DOHH2 (cell line): ENCODE measurements at regions not wholly inside any gene's neighbourhood (a gene's known extent, or its start where the extent isn't known, plus 50 kb on each side); places are given as distances from the start of the nearest gene placed in this dataset.

ENCODE experiments used
- H3F3A ChIP-seq: fragments of 200-600 bp; sonication (generic), shearing (Covaris generic); 2 replicates; pipeline ENCODE4 v1.6.0; 2016; ENCODE audit warnings: antibody characterized with exemption, mild to moderate bottlenecking; ENCODE audit not compliant: control insufficient read depth, insufficient read depth
- H3K27ac ChIP-seq: fragments of 200-600 bp; sonication (generic); 2 replicates; pipeline ENCODE4 v1.5.1; 2014; ENCODE audit warnings: low read depth, mild to moderate bottlenecking, low read length, moderate library complexity
- H3K27me3 ChIP-seq: fragments of 200-600 bp; sonication (generic); 2 replicates; pipeline ENCODE4 v1.6.1; 2014; ENCODE audit warnings: mild to moderate bottlenecking, low read length, mixed read lengths; ENCODE audit not compliant: control insufficient read depth
- H3K36me3 ChIP-seq: fragments of 200-600 bp; sonication (generic); 2 replicates; pipeline ENCODE4 v1.6.1; 2014; ENCODE audit warnings: mild to moderate bottlenecking, low read length, moderate library complexity, mixed read lengths; ENCODE audit not compliant: control insufficient read depth
- H3K4me1 ChIP-seq: fragments of 200-600 bp; sonication (generic); 2 replicates; pipeline ENCODE4 v1.6.1; 2014; ENCODE audit warnings: mild to moderate bottlenecking, low read length, mixed read lengths; ENCODE audit not compliant: control insufficient read depth
- H3K4me2 ChIP-seq: fragments of 200-600 bp; sonication (generic); 2 replicates; pipeline ENCODE4 v1.6.0; 2014; ENCODE audit warnings: mild to moderate bottlenecking, low read length, moderate library complexity
- H3K4me3 ChIP-seq: fragments of 200-600 bp; sonication (generic); 2 replicates; pipeline ENCODE4 v1.5.1; 2014; ENCODE audit warnings: mild to moderate bottlenecking, low read length, mixed read lengths
- H3K79me2 ChIP-seq: fragments of 200-600 bp; sonication (generic); 2 replicates; pipeline ENCODE4 v1.6.1; 2014; ENCODE audit warnings: mild to moderate bottlenecking, low read length, mixed read lengths; ENCODE audit not compliant: control insufficient read depth
- H3K9me2 ChIP-seq: fragments of 200-600 bp; sonication (generic); replicated peaks from 2 replicates; pipeline ENCODE4 v1.6.1; 2014; ENCODE audit warnings: mild to moderate bottlenecking, low read length, mixed read lengths; ENCODE audit not compliant: control insufficient read depth
- H3K9me3 ChIP-seq: fragments of 200-600 bp; sonication (generic); 2 replicates; pipeline ENCODE4 v1.6.1; 2014; ENCODE audit warnings: antibody characterized with exemption, low read length, mixed read lengths; ENCODE audit not compliant: control insufficient read depth, insufficient read depth
- H4K20me1 ChIP-seq: fragments of 200-600 bp; sonication (generic); 2 replicates; pipeline ENCODE4 v1.6.0; 2014; ENCODE audit warnings: low read depth, mild to moderate bottlenecking, antibody characterized with exemption, low read length, moderate library complexity; ENCODE audit not compliant: control insufficient read depth, insufficient read depth
- CTCF ChIP-seq: fragments of 200-600 bp; sonication (generic); IDR thresholded peaks from one replicate; pipeline ENCODE4 v1.5.1; 2014; ENCODE audit warnings: antibody characterized with exemption, mild to moderate bottlenecking, low read depth, low read length; ENCODE audit not compliant: poor library complexity, severe bottlenecking
- EZH2phosphoT487 ChIP-seq: fragments of 200-600 bp; sonication (generic); IDR thresholded peaks from 2 replicates; pipeline ENCODE4 v1.6.1; 2017; ENCODE audit warnings: borderline replicate concordance, mild to moderate bottlenecking, antibody characterized with exemption, low read length, moderate library complexity, mixed read lengths

DNA sequence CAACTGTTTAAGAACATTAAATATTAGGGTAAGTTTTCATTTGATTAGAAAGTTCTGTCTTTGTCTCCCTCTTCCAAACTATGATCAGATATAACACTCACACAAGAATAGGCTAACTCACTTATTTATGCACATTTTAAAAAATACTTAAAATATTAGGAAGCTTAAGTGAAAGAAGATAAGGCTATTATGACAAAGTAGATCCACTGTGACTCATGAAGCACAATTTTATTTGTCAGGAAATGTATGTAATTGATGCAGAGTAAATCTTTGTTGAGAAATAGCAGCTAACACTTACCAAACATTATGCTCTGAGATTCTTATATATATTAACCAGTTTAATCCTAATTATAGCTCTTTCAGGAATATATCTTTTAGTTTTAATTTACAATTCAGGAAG is 560.6 kb downstream of the CSNK1G3 start:
- Histone ChIP-seq H3K27me3 (no peaks in the 10 kb centered on the region), H3K4me2 (no peak overlapping the region), H3K36me3 (no peaks in the 10 kb centered on the region), H3K4me3 (no peak overlapping the region), H3K79me2 (no peaks in the 10 kb centered on the region), H4K20me1 (no peaks in the 10 kb centered on the region), H3K27ac (no peak overlapping the region), H3K4me1 (peaks cover 30% of the 10 kb centered on the region), H3F3A (no peaks in the 10 kb centered on the region), H3K9me2 (no peaks in the 10 kb centered on the region), H3K9me3 (no peaks in the 10 kb centered on the region)
- TF ChIP-seq CTCF (no peak), EZH2phosphoT487 (no peak)

GRCh38 chr5:124071039-124071438 is 559.1 kb downstream of the CSNK1G3 start:
- Histone ChIP-seq H3K4me3 (no peak overlapping the region), H3F3A (no peaks in the 10 kb centered on the region), H4K20me1 (no peaks in the 10 kb centered on the region), H3K9me2 (no peaks in the 10 kb centered on the region), H3K27ac (no peak overlapping the region), H3K9me3 (no peaks in the 10 kb centered on the region), H3K36me3 (no peaks in the 10 kb centered on the region), H3K27me3 (no peaks in the 10 kb centered on the region), H3K4me1 (peaks cover 30% of the 10 kb centered on the region), H3K4me2 (no peak overlapping the region), H3K79me2 (no peaks in the 10 kb centered on the region)
- no peak for TF ChIP-seq EZH2phosphoT487
- TF ChIP-seq CTCF = no peak

GRCh38 chr5:124065508-124065907 is 553.5 kb downstream of the CSNK1G3 start:
- Histone ChIP-seq H3K4me2 (no peak overlapping the region), H3F3A (no peaks in the 10 kb centered on the region), H3K9me3 (no peaks in the 10 kb centered on the region), H3K27ac (no peak overlapping the region), H3K4me3 (no peak overlapping the region), H4K20me1 (no peaks in the 10 kb centered on the region), H3K9me2 (no peaks in the 10 kb centered on the region), H3K4me1 (no peaks in the 10 kb centered on the region), H3K36me3 (no peaks in the 10 kb centered on the region), H3K79me2 (no peaks in the 10 kb centered on the region), H3K27me3 (no peaks in the 10 kb centered on the region)
- TF ChIP-seq CTCF (peak; percentile 25), EZH2phosphoT487 (no peak)

DNA sequence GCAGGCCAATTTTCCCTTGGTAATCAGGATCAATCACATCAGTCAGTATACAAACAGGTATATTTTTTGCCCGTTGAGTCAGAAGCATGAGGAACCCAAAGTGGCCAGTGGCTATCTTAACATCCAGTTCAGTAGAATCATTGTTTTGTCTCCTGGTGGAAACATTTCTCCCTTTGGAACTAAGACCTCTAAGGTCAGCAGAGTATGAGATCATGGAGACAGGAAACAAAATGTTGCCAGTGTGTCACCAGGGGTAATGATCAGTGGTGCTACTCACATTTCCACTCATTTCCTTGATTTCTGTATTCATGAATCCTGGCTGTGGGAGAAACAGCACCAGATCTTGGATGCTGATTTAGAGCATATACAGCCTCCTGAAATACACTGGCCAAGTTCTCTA is 553.0 kb downstream of the CSNK1G3 start:
- Histone ChIP-seq H3K9me2 (no peaks in the 10 kb centered on the region), H3K36me3 (no peaks in the 10 kb centered on the region), H4K20me1 (no peaks in the 10 kb centered on the region), H3K27ac (no peak overlapping the region), H3K9me3 (no peaks in the 10 kb centered on the region), H3K27me3 (no peaks in the 10 kb centered on the region), H3K4me3 (no peak overlapping the region), H3K79me2 (no peaks in the 10 kb centered on the region), H3K4me1 (no peaks in the 10 kb centered on the region), H3K4me2 (no peak overlapping the region), H3F3A (no peaks in the 10 kb centered on the region)
- no peak for TF ChIP-seq EZH2phosphoT487
- TF ChIP-seq CTCF = no peak
